ENCODE measurements at regions not wholly inside any gene's neighbourhood (a gene's known extent, or its start where the extent isn't known, plus 50 kb on each side); places are given as distances from the start of the nearest gene placed in this dataset.

GRCh38 chr2:64814007-64814406, 160.3 kb upstream of the SERTAD2 start:
- TF ChIP-seq BRCA1 (CRISPR knock-in tag; IDR thresholded peaks at IDR 0.05) = no peak
- no peak for TF ChIP-seq ZNF432 (CRISPR knock-in tag; IDR thresholded peaks at IDR 0.05; ENCODE audit: borderline replicate concordance)
- TF ChIP-seq SP1 (IDR thresholded peaks at IDR 0.05) = no peak
- TF ChIP-seq SP1 (CRISPR knock-in tag; IDR thresholded peaks at IDR 0.05) = no peak
- TF ChIP-seq ZHX1 (CRISPR knock-in tag; IDR thresholded peaks at IDR 0.05; ENCODE audit: low read depth) = no peak
- TF ChIP-seq POLR2AphosphoS2 (IDR thresholded peaks at IDR 0.05; ENCODE audit: low read depth, low read length) = no peak

Measured in HepG2 (cell line).